Erythroblast (primary cell): ENCODE measurements at regions not wholly inside any gene's neighbourhood (a gene's known extent, or its start where the extent isn't known, plus 50 kb on each side); places are given as distances from the start of the nearest gene placed in this dataset.

Source experiments
- GATA1 ChIP-seq: IDR thresholded peaks from 2 replicates; pipeline ENCODE4 v1.6.1; 2011; ENCODE audit warnings: low read depth, mild to moderate bottlenecking, control low read depth, low read length, moderate library complexity
- POLR2A ChIP-seq: IDR thresholded peaks from 2 replicates; pipeline ENCODE4 v1.6.1; 2011; ENCODE audit warnings: mild to moderate bottlenecking, low read length

DNA sequence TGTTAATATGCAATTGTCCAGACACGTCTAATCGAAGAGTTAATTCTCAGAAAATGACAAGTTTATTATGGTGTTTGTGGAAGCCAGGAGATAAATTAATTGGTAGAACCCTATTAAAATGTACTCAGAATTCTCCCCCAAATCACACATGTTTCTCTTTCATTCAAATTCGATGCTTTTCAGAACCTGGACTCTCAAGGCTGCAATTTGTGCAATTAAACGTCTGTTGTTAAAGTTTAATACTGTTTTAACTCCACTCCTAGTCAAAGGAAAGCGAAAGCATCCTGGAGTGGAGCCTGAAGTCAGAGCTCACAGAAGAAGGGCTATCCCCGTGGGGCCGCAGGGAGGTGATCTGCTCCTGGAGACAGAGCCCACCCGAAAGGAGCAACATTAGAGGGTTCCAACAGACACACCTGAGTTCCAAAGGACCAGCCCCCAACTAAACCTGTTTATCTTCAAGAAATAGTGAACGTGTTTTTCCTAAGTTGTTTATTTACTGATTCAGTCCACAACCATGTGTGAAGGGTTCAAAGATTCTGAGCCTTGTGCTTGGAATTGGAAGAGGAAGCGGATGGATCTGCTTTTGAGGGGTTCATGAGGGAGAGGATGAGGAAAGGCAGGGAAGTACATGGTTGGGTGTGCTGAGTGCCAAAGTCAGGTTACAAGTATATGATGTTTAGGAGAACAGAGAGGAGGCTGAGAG is 68.0 kb upstream of the AKT3 start:
- TF ChIP-seq POLR2A (no peak), GATA1 (no peak)
